Neural progenitor cell (in vitro differentiated cells): ENCODE measurements at regions not wholly inside any gene's neighbourhood (a gene's known extent, or its start where the extent isn't known, plus 50 kb on each side); places are given as distances from the start of the nearest gene placed in this dataset.

Experiments used
- DNase-seq: peaks from one replicate; pipeline ENCODE4 v3.0.0-alpha.2; 2016; ENCODE audit warnings: low spot score
- H2AFZ ChIP-seq: fragments of 200-600 bp; sonication (generic); replicated peaks from 2 replicates; pipeline ENCODE4 v1.6.1; 2016; ENCODE audit warnings: antibody characterized with exemption
- H3F3A ChIP-seq: fragments of 200-600 bp; sonication (generic); 2 replicates; pipeline ENCODE4 v1.6.1; 2016; ENCODE audit warnings: antibody characterized with exemption, low read depth
- H3K27ac ChIP-seq: fragments of 200-600 bp; sonication (generic); 2 replicates; pipeline ENCODE4 v1.5.1; 2016; ENCODE audit warnings: mild to moderate bottlenecking
- H3K27me3 ChIP-seq: fragments of 200-600 bp; sonication (generic); 2 replicates; pipeline ENCODE4 v1.6.1; 2016; ENCODE audit warnings: mild to moderate bottlenecking, moderate library complexity
- H3K36me3 ChIP-seq: fragments of 200-600 bp; sonication (generic); 2 replicates; pipeline ENCODE4 v1.5.1; 2016
- H3K4me1 ChIP-seq: fragments of 200-600 bp; sonication (generic); 2 replicates; pipeline ENCODE4 v1.6.1; 2016; ENCODE audit warnings: mixed run types
- H3K4me2 ChIP-seq: fragments of 200-600 bp; sonication (generic); 2 replicates; pipeline ENCODE4 v1.6.1; 2016
- H3K4me3 ChIP-seq: fragments of 200-600 bp; sonication (generic); 2 replicates; pipeline ENCODE4 v1.5.1; 2016
- H3K79me2 ChIP-seq: fragments of 200-600 bp; sonication (generic); 2 replicates; pipeline ENCODE4 v1.6.1; 2016; ENCODE audit warnings: low read depth
- H3K9ac ChIP-seq: fragments of 200-600 bp; sonication (generic); 2 replicates; pipeline ENCODE4 v1.6.1; 2016
- H3K9me3 ChIP-seq: fragments of 200-600 bp; sonication (generic); 2 replicates; pipeline ENCODE4 v1.5.1; 2016; ENCODE audit warnings: low read depth
- H4K20me1 ChIP-seq: fragments of 200-600 bp; sonication (generic); 2 replicates; pipeline ENCODE4 v1.6.1; 2016; ENCODE audit warnings: low read depth
- H3K27ac Mint-ChIP-seq: 3 replicates; pipeline ENCODE4 v1.8.0; 2021; ENCODE audit warnings: mixed read lengths
- H3K27me3 Mint-ChIP-seq: 2 replicates; pipeline ENCODE4 v1.8.0; 2022; ENCODE audit warnings: low read depth, mild to moderate bottlenecking, inconsistent platforms, moderate library complexity, mixed read lengths; ENCODE audit not compliant: insufficient read depth
- H3K36me3 Mint-ChIP-seq: 3 replicates; pipeline ENCODE4 v1.8.0; 2021; ENCODE audit warnings: mixed read lengths
- H3K4me1 Mint-ChIP-seq: 3 replicates; pipeline ENCODE4 v1.8.0; 2021; ENCODE audit warnings: mixed read lengths
- H3K4me3 Mint-ChIP-seq: 3 replicates; pipeline ENCODE4 v1.8.0; 2021; ENCODE audit warnings: mild to moderate bottlenecking, moderate library complexity, mixed read lengths
- H3K9me3 Mint-ChIP-seq: 3 replicates; pipeline ENCODE4 v1.8.0; 2020; ENCODE audit warnings: mixed read lengths
- EZH2 ChIP-seq: fragments of 200-600 bp; sonication (generic); IDR thresholded peaks from 2 replicates; pipeline ENCODE4 v1.6.1; 2017; ENCODE audit warnings: antibody characterized with exemption, mild to moderate bottlenecking, moderate library complexity
- EZH2phosphoT487 ChIP-seq: fragments of 200-600 bp; sonication (generic); IDR thresholded peaks from 2 replicates; pipeline ENCODE4 v1.6.1; 2017; ENCODE audit warnings: antibody characterized with exemption
- TF ChIP-seq, protein P1 (sequence below): fragments of 200-600 bp; sonication (generic); IDR thresholded peaks from 2 replicates; pipeline ENCODE4 v1.5.1; 2017; ENCODE audit warnings: antibody characterized with exemption, mild to moderate bottlenecking

DNA sequence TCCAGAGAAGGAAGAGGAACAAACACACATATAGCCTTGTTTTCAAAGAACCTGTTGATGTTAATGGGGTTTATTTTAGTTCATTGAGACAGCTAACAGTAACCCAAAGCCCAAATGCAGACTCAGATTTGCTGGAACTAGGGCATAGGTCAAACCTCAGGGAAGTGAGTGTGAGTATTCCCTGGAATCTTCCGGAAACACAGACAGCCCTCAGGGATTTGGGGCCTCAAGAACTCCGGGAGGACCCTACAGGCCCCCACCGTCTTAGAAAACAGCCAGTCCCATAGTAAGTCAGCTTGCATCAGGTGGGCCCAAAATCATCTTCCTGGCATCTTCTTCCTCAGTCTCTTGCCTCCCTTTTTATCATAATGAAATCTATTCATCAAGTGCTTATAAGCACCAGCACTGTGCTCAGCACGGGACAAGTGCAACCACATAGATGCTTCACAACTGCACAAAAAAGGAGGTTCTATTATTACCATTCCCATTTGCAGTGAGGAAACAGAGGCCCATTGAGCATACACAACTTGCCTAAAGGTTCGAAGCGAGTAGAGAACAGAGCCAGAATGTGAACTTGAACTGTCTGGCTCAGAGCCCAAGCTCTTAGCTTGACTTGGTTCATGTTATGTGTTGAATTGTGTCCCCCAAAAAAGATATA is 50.2 kb upstream of the BCL11A start:
- Histone ChIP-seq H3F3A (no peaks in the 10 kb centered on the region), H3K4me2 (no peak overlapping the region), H3K36me3 (no peaks in the 10 kb centered on the region), H2AFZ (no peak overlapping the region), H3K27ac (no peak overlapping the region), H3K4me3 (no peak overlapping the region), H3K4me1 (peaks cover 4% of the 10 kb centered on the region), H3K9ac (no peak overlapping the region), H4K20me1 (no peaks in the 10 kb centered on the region), H3K79me2 (no peaks in the 10 kb centered on the region), H3K9me3 (no peaks in the 10 kb centered on the region), H3K27me3 (no peaks in the 10 kb centered on the region)
- Mint-ChIP-seq H3K27ac (no peak overlapping the region), H3K36me3 (no peaks in the 10 kb centered on the region), H3K4me3 (no peak overlapping the region), H3K9me3 (peaks cover 8% of the 10 kb centered on the region), H3K4me1 (peaks cover 6% of the 10 kb centered on the region), H3K27me3 (peaks cover 6% of the 10 kb centered on the region)
- TF ChIP-seq EZH2phosphoT487: no peak
- TF ChIP-seq, protein P1, sequence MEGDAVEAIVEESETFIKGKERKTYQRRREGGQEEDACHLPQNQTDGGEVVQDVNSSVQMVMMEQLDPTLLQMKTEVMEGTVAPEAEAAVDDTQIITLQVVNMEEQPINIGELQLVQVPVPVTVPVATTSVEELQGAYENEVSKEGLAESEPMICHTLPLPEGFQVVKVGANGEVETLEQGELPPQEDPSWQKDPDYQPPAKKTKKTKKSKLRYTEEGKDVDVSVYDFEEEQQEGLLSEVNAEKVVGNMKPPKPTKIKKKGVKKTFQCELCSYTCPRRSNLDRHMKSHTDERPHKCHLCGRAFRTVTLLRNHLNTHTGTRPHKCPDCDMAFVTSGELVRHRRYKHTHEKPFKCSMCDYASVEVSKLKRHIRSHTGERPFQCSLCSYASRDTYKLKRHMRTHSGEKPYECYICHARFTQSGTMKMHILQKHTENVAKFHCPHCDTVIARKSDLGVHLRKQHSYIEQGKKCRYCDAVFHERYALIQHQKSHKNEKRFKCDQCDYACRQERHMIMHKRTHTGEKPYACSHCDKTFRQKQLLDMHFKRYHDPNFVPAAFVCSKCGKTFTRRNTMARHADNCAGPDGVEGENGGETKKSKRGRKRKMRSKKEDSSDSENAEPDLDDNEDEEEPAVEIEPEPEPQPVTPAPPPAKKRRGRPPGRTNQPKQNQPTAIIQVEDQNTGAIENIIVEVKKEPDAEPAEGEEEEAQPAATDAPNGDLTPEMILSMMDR: no peak
- no peak for TF ChIP-seq EZH2
- no peak for DNase-seq

DNA sequence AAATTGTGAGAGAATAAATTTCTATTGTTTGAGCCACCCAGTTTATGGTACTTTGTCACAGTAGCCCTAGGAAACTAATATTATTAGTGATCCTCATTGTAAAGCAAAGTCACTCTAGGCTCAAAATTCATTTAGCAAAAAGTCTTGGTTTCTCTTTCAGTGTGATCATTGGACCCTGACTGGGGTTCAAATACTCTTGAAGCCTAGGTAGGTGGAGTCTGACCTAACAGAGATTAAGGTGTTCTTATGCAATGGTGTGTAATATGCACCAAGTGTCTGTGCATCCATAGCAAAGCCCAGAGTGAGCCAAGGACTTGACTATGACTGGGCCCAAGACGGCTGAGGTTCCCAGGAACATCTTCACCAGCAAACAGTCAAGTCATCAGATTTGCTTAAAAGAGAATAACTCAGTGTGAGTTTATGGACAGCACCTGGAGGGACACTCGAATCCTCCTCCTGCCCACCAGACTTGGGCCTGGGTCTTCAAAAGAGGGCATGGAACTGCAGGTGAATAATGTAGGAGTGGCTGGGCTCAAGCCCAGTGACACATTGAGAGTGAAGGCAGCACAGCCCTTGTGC is 51.1 kb upstream of the BCL11A start:
- peaks cover 4% of the 10 kb centered on the region for H3K4me1 ChIP-seq

DNA sequence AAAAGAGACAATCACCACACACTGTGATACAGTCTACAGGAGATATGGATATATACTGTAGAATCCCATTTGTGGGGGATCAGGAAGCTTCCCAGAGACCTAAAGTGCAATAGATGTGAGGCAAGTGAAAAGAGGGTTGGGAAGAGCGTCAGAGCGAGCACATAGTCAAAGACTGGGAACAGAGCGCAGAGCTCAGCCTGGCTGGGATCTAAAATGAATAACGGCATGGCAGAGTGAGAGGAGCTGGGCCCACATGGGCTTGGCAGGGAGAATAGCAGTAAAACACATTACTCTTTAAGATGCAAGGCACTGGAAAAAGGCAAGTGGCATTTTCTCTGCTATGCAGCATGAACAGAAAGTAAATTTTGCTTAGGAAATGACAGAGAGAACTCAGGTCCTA is 52.4 kb upstream of the BCL11A start:
- Histone ChIP-seq H4K20me1 (no peaks in the 10 kb centered on the region), H3K4me2 (no peak overlapping the region), H3K4me1 (peaks cover 4% of the 10 kb centered on the region), H3K79me2 (no peaks in the 10 kb centered on the region), H3K27me3 (no peaks in the 10 kb centered on the region), H3K9ac (no peak overlapping the region), H3K36me3 (no peaks in the 10 kb centered on the region), H3K4me3 (no peak overlapping the region), H3F3A (no peaks in the 10 kb centered on the region), H3K9me3 (no peaks in the 10 kb centered on the region), H2AFZ (no peak overlapping the region), H3K27ac (no peak overlapping the region)
- Mint-ChIP-seq H3K4me3 (no peak overlapping the region), H3K27me3 (peaks cover 2% of the 10 kb centered on the region), H3K27ac (no peak overlapping the region), H3K4me1 (peaks cover 6% of the 10 kb centered on the region), H3K36me3 (no peaks in the 10 kb centered on the region), H3K9me3 (no peaks in the 10 kb centered on the region)
- DNase-seq: no peak
- TF ChIP-seq EZH2phosphoT487 (no peak), EZH2 (no peak)
- TF ChIP-seq, protein P1: no peak

More for the DNA sequence above, 51.1 kb upstream of the BCL11A start:
- Mint-ChIP-seq H3K4me1 (peaks cover 6% of the 10 kb centered on the region), H3K27ac (no peak overlapping the region), H3K4me3 (no peak overlapping the region), H3K36me3 (no peaks in the 10 kb centered on the region), H3K27me3 (peaks cover 6% of the 10 kb centered on the region), H3K9me3 (peaks cover 8% of the 10 kb centered on the region)
- Histone ChIP-seq H3K4me2 (no peak overlapping the region), H3K27me3 (no peaks in the 10 kb centered on the region), H3K79me2 (no peaks in the 10 kb centered on the region), H3K9me3 (no peaks in the 10 kb centered on the region), H3K4me3 (no peak overlapping the region), H4K20me1 (no peaks in the 10 kb centered on the region), H3K36me3 (no peaks in the 10 kb centered on the region), H3K9ac (no peak overlapping the region), H3F3A (no peaks in the 10 kb centered on the region), H2AFZ (no peak overlapping the region), H3K27ac (no peak overlapping the region)
- TF ChIP-seq EZH2phosphoT487 (no peak), EZH2 (no peak)
- TF ChIP-seq, protein P1: no peak
- DNase-seq: no peak
